AG09309 (cell line): ENCODE measurements at regions not wholly inside any gene's neighbourhood (a gene's known extent, or its start where the extent isn't known, plus 50 kb on each side); places are given as distances from the start of the nearest gene placed in this dataset.

ENCODE experiments used
- DNase-seq: peaks from one replicate; pipeline ENCODE4 v3.0.0-alpha.2; 2010; ENCODE audit warnings: low read depth
- H3K4me3 ChIP-seq: 2 replicates; pipeline ENCODE4 v1.5.1; 2011; ENCODE audit warnings: mild to moderate bottlenecking, low read depth, low read length, moderate library complexity; ENCODE audit not compliant: control insufficient read depth
- CTCF ChIP-seq: IDR thresholded peaks from 2 replicates; pipeline ENCODE4 v1.5.1; 2011; ENCODE audit warnings: mild to moderate bottlenecking, low read depth, low read length, inconsistent platforms; ENCODE audit not compliant: insufficient read depth, control insufficient read depth; ENCODE audit errors: missing control alignments

- no peak for DNase-seq
- TF ChIP-seq CTCF, result no peak
Measured at GRCh38 chr1:79398501-79398900, 392.0 kb upstream of the ADGRL4 start.

GRCh38 chr1:79396901-79397300 is 390.4 kb upstream of the ADGRL4 start:
- no peak for TF ChIP-seq CTCF
- DNase-seq, result no peak
- H3K4me3 ChIP-seq, result no peak overlapping the region

More at GRCh38 chr1:79398501-79398900, 392.0 kb upstream of the ADGRL4 start:
- H3K4me3 ChIP-seq, result no peak overlapping the region

GRCh38 chr1:79388694-79389361 is 382.3 kb upstream of the ADGRL4 start:
- H3K4me3 ChIP-seq, result no peak overlapping the region
- no peak for TF ChIP-seq CTCF
- DNase-seq, result no peak

DNA sequence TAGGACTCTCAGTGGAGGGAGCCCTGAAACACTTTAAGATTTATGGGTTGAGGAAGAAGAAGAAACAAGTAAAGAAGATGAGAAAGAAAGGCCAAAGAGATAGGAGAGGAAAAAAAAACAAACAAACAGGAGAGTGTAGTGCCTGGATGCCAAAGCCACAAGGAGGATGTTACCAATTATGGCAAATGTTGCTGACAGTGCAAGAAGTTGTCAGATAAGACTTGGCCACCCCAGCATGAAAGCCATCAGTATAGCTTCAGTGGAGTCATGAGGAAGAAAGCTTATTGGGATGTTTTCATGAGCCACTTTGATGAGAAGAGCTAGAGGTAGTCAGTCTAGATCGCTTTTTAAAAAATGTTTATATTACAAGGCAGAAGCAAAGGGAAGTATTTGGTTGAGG is 380.2 kb upstream of the ADGRL4 start:
- no peak overlapping the region for H3K4me3 ChIP-seq
- DNase-seq, result no peak
- no peak for TF ChIP-seq CTCF

GRCh38 chr1:79380078-79380477 is 373.5 kb upstream of the ADGRL4 start:
- no peak for TF ChIP-seq CTCF
- no peak overlapping the region for H3K4me3 ChIP-seq
- DNase-seq, result no peak

DNA sequence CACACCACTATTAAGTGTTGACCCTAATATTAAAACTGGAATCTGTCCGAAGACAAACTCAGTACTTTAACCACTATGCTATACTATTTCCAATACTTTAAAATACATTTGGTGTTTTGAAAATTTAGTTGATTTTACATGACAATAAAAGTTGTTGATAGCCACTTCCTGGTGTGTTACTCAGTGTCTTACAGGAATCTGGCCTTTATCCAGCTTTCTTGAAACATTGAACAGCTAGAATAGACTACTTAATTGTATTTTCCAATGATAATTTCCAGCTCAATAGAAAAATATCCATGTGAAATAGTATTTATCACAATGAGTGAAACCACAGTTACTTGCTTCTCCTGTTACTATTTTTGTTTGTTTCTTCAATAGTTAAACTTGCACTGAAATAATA is 369.6 kb upstream of the ADGRL4 start:
- no peak for TF ChIP-seq CTCF
- DNase-seq, result no peak

More for the DNA sequence above, 369.6 kb upstream of the ADGRL4 start:
- no peak overlapping the region for H3K4me3 ChIP-seq
